Spleen (tissue), 11 donors: ENCODE measurements at regions not wholly inside any gene's neighbourhood (a gene's known extent, or its start where the extent isn't known, plus 50 kb on each side); places are given as distances from the start of the nearest gene placed in this dataset.

Experiments used
- DNase-seq: peaks from one replicate; pipeline ENCODE4 v3.0.0-alpha.2; 2020
- H3K27ac ChIP-seq, 8 donors: fragments of 200-600 bp; sonication (generic) in 7 of 8; 1 replicate in 4 of 8; 2 replicates in 4 of 8; pipeline versions ENCODE4 v1.5.0 to v1.8.0; 2016 to 2021; ENCODE audit warnings: inconsistent platforms in 4 of 8, mild to moderate bottlenecking in 4 of 8, moderate library complexity in 1 of 8
- H3K27me3 ChIP-seq, 7 donors: fragments of 200-600 bp; sonication (generic) in 6 of 7; replicated peaks in 1 of 7; 1 replicate in 4 of 7; 2 replicates in 3 of 7; pipeline versions ENCODE4 v1.5.0 to v1.8.0; 2016 to 2021; ENCODE audit warnings: inconsistent platforms in 3 of 7, mild to moderate bottlenecking in 1 of 7
- H3K36me3 ChIP-seq, 6 donors: fragments of 200-600 bp; sonication (generic) in 5 of 6; 1 replicate in 4 of 6; 2 replicates in 2 of 6; pipeline versions ENCODE4 v1.5.0 to v1.8.0; 2016 to 2021; ENCODE audit warnings: inconsistent platforms in 2 of 6
- H3K4me1 ChIP-seq, 6 donors: fragments of 200-600 bp; sonication (generic) in 5 of 6; 1 replicate in 3 of 6; 2 replicates in 3 of 6; pipeline versions ENCODE4 v1.5.0 to v1.8.0; 2016 to 2021; ENCODE audit warnings: inconsistent platforms in 3 of 6
- H3K4me3 ChIP-seq, 8 donors: fragments of 200-600 bp; sonication (generic) in 7 of 8; 1 replicate in 4 of 8; 2 replicates in 4 of 8; pipeline versions ENCODE4 v1.5.0 to v1.8.0; 2016 to 2021; ENCODE audit warnings: inconsistent platforms in 4 of 8, mild to moderate bottlenecking in 4 of 8, moderate library complexity in 2 of 8
- H3K9me3 ChIP-seq, 8 donors: fragments of 200-600 bp; sonication (generic) in 7 of 8; 1 replicate in 4 of 8; 2 replicates in 4 of 8; pipeline versions ENCODE4 v1.5.0 to v1.8.0; 2016 to 2021; ENCODE audit warnings: inconsistent platforms in 4 of 8
- CTCF ChIP-seq, 11 experiments: fragments of 200-600 bp in 7 of 11; fragments of 450-650 bp in 4 of 11; sonication (generic) in 4 of 11; IDR thresholded peaks in 8 of 11; conservative IDR thresholded peaks in 3 of 11; 1 replicate in 7 of 11; 2 replicates in 4 of 11; pipeline versions ENCODE4 v1.4.0 to v1.8.0; 2016 to 2021; ENCODE audit warnings: antibody characterized with exemption in 11 of 11, inconsistent platforms in 4 of 11, mild to moderate bottlenecking in 1 of 11
- POLR2A ChIP-seq, 3 donors: fragments of 450-650 bp; IDR thresholded peaks; one replicate each; pipeline ENCODE4 v1.5.1; 2017; ENCODE audit warnings: antibody characterized with exemption in 3 of 3, mild to moderate bottlenecking in 1 of 3
- POLR2AphosphoS5 ChIP-seq, 3 donors: sonication (generic); formaldehyde crosslinking; IDR thresholded peaks; one replicate each; pipeline ENCODE4 v1.5.1; 2017; ENCODE audit warnings: antibody characterized with exemption in 3 of 3
- WGBS, 5 donors: extraction: QIAGEN DNeasy Blood & Tissue Kit in 3 of 5; methylation state at CpG; one replicate each; pipeline versions ENCODE4 v1.1.5 to v1.1.7; 2013 to 2018; 5-methylcytosine and 5-hydroxymethylcytosine counted together
- intact Hi-C: fragments of 100-400 bp; cut with DNase I; formaldehyde crosslinking; loops from one replicate; pipeline ENCODE4 v1.15.0; 2023; ENCODE audit warnings: low total_unique reads
- donor health status: healthy with polysubstance abuse.
- donor health status: DM: no; HTN: no; CAD: no; lungs with moderate emphysema.
- donor health status: DM: no; HTN: no; CAD: no.
- donor health status: Bipolar disorder and iron deficiency.
- donor health status: healthy.
- donor health status: DM: no; HTN: no; CAD: no.
- donor health status: DM: yes; HTN: yes; CAD: no.

- DNase-seq, result no peak
- H3K4me1 ChIP-seq, result no peaks in the 10 kb centered on the region
- TF ChIP-seq POLR2A (IDR thresholded peaks at IDR 0.05), result no peak
- no peak for TF ChIP-seq POLR2AphosphoS5 (IDR thresholded peaks at IDR 0.05)
- no peak for TF ChIP-seq CTCF (IDR thresholded peaks at IDR 0.05 in 8 of 11, conservative IDR thresholded peaks at IDR 0.05 in 3 of 11)
- no peak overlapping the region for H3K27ac ChIP-seq
- intact Hi-C loops, result no loop called here
- WGBS, 5 donors, result 82 to 96% (median 91%) methylated on average over 17 to 19 of the region's 19 CpGs
- H3K4me3 ChIP-seq, result no peak overlapping the region
- no peaks in the 10 kb centered on the region for H3K36me3 ChIP-seq
- peaks cover 0 to 7% (median 0%) of the 10 kb centered on the region in 8 donors for H3K9me3 ChIP-seq
- peaks cover 0 to 16% (median 0%) of the 10 kb centered on the region in 7 donors for H3K27me3 ChIP-seq
Measured at GRCh38 chr14:104362761-104363605, 216.6 kb upstream of the C14orf180 start.

- TF ChIP-seq POLR2A (IDR thresholded peaks at IDR 0.05), result no peak
- no peak for TF ChIP-seq POLR2AphosphoS5 (IDR thresholded peaks at IDR 0.05)
- TF ChIP-seq CTCF (IDR thresholded peaks at IDR 0.05 in 8 of 11, conservative IDR thresholded peaks at IDR 0.05 in 3 of 11), result no peak
- no peaks in the 10 kb centered on the region for H3K36me3 ChIP-seq
- no peak for DNase-seq
- no peak overlapping the region for H3K4me3 ChIP-seq
- no peak overlapping the region for H3K27ac ChIP-seq
- H3K9me3 ChIP-seq, result peaks cover 0 to 7% (median 0%) of the 10 kb centered on the region in 8 donors
- peaks cover 0 to 26% (median 0%) of the 10 kb centered on the region in 7 donors for H3K27me3 ChIP-seq
- intact Hi-C loops, result no loop called here
- no peaks in the 10 kb centered on the region for H3K4me1 ChIP-seq
- 76 to 87% (median 81%) methylated on average over 15 to 20 of the region's 20 CpGs for WGBS, 5 donors
Measured at GRCh38 chr14:104363891-104364760, 215.4 kb upstream of the C14orf180 start.

GRCh38 chr14:104364830-104365229 lies 214.7 kb upstream of the C14orf180 start:
- whole genome bisulfite sequencing, 5 donors, result 78 to 93% (median 85%) methylated on average over 10 of the region's 10 CpGs
- intact Hi-C loops, result no loop called here

More at GRCh38 chr14:104364830-104365229, 214.7 kb upstream of the C14orf180 start:
- H3K27ac ChIP-seq, result no peak overlapping the region
- peaks cover 0 to 7% (median 0%) of the 10 kb centered on the region in 8 donors for H3K9me3 ChIP-seq
- TF ChIP-seq POLR2A (IDR thresholded peaks at IDR 0.05) (no peak), CTCF (IDR thresholded peaks at IDR 0.05 in 8 of 11, conservative IDR thresholded peaks at IDR 0.05 in 3 of 11) (no peak), POLR2AphosphoS5 (IDR thresholded peaks at IDR 0.05) (no peak)
- H3K27me3 ChIP-seq, result peaks cover 0 to 32% (median 0%) of the 10 kb centered on the region in 7 donors
- H3K4me3 ChIP-seq, result no peak overlapping the region
- no peak for DNase-seq
- H3K36me3 ChIP-seq, result no peaks in the 10 kb centered on the region
- no peaks in the 10 kb centered on the region for H3K4me1 ChIP-seq
